Endothelial cell of umbilical vein (primary cell): ENCODE measurements at regions not wholly inside any gene's neighbourhood (a gene's known extent, or its start where the extent isn't known, plus 50 kb on each side); places are given as distances from the start of the nearest gene placed in this dataset.

ENCODE experiments used
- BruUV-seq: library from RNA; stranded (reverse); fragments of 400-500 nt; replicated peaks from 2 replicates; lab custom pipeline; 2021; lab: Mats Ljungman, UMichigan
- CTCF ChIA-PET: fragments of 300-600, 350-600 bp; sonication (Branson Sonifier 250); formaldehyde crosslinking; loops from one replicate; lab custom pipeline; 2021; ENCODE audit warnings: antibody characterized with exemption, inconsistent platforms; lab: Charles Lee
- POLR2A ChIA-PET: fragments of 300-600, 350-600 bp; sonication (Branson Sonifier 250); formaldehyde crosslinking; loops from one replicate; lab custom pipeline; 2021; ENCODE audit warnings: antibody characterized with exemption, inconsistent platforms; lab: Charles Lee
- DNase-seq: peaks from one replicate; pipeline ENCODE4 v3.0.0-alpha.2; 2011; ENCODE audit warnings: low read depth, low spot score
- FAIRE-seq: peaks from 2 replicates; lab custom pipeline; 2011; peaks lifted over from hg19 to GRCh38; lab: Jason Lieb, UNC
- H2AFZ ChIP-seq: 2 replicates; pipeline ENCODE4 v1.6.0; 2012; ENCODE audit warnings: low read depth, low read length, control low read depth, inconsistent platforms
- H3K27ac ChIP-seq: 2 replicates; pipeline ENCODE4 v1.5.1; 2011; ENCODE audit warnings: low read depth, mild to moderate bottlenecking, control low read depth, low read length, moderate library complexity; ENCODE audit not compliant: insufficient read depth
- H3K27me3 ChIP-seq, 2 experiments: 2 replicates each; pipeline versions ENCODE4 v1.6.0 to v1.6.1; 2011; ENCODE audit warnings: low read length in 2 of 2, mixed read lengths in 1 of 2; ENCODE audit not compliant: control insufficient read depth in 2 of 2, insufficient read depth in 2 of 2
- H3K36me3 ChIP-seq, 2 experiments: 2 replicates in 1 of 2; 3 replicates in 1 of 2; pipeline ENCODE4 v1.5.1; 2011; ENCODE audit warnings: low read length in 2 of 2, mild to moderate bottlenecking in 1 of 2, moderate library complexity in 1 of 2; ENCODE audit not compliant: control insufficient read depth in 2 of 2, insufficient read depth in 2 of 2; ENCODE audit errors: extremely low read depth in 1 of 2
- H3K4me1 ChIP-seq: 3 replicates; pipeline ENCODE4 v1.5.1; 2011; ENCODE audit warnings: mild to moderate bottlenecking, low read length; ENCODE audit not compliant: control insufficient read depth, insufficient read depth; ENCODE audit errors: extremely low read depth
- H3K4me2 ChIP-seq: 2 replicates; pipeline ENCODE4 v1.6.1; 2011; ENCODE audit warnings: low read length, control low read depth, mixed read lengths; ENCODE audit not compliant: insufficient read depth
- H3K4me3 ChIP-seq, 3 experiments: fragments of 200-600 bp in 1 of 3; sonication (generic), shearing (Covaris generic) in 1 of 3; replicated peaks in 1 of 3; 2 replicates each; pipeline ENCODE4 v1.5.1; 2011 to 2016; ENCODE audit warnings: control low read depth in 3 of 3, low read length in 3 of 3, mild to moderate bottlenecking in 2 of 3, inconsistent platforms in 1 of 3, low read depth in 1 of 3, moderate library complexity in 1 of 3; ENCODE audit not compliant: insufficient read depth in 1 of 3
- H3K79me2 ChIP-seq: 2 replicates; pipeline ENCODE4 v1.6.0; 2012; ENCODE audit warnings: low read length, inconsistent platforms; ENCODE audit not compliant: control insufficient read depth, insufficient read depth
- H3K9ac ChIP-seq: replicated peaks from 2 replicates; pipeline ENCODE3; 2011; ENCODE audit warnings: low read length, control low read depth; ENCODE audit not compliant: insufficient read depth; ENCODE audit errors: extremely low read depth
- H3K9me1 ChIP-seq: replicated peaks from 3 replicates; pipeline ENCODE4 v1.6.0; 2011; ENCODE audit warnings: mild to moderate bottlenecking, low read length; ENCODE audit not compliant: control insufficient read depth, insufficient read depth; ENCODE audit errors: extremely low read depth
- H3K9me3 ChIP-seq: replicated peaks from 2 replicates; pipeline ENCODE4 v1.5.1; 2012; ENCODE audit warnings: low read length, inconsistent platforms; ENCODE audit not compliant: control insufficient read depth, insufficient read depth
- H4K20me1 ChIP-seq: replicated peaks from 2 replicates; pipeline ENCODE3; 2011; ENCODE audit warnings: mild to moderate bottlenecking, low read length; ENCODE audit not compliant: control insufficient read depth, insufficient read depth; ENCODE audit errors: extremely low read depth
- CTCF ChIP-seq, 2 donors: IDR thresholded peaks; 1 replicate in 1 of 2; 2 replicates in 1 of 2; pipeline ENCODE4 v1.5.1; 2011; ENCODE audit warnings: low read length in 2 of 2, mild to moderate bottlenecking in 2 of 2, moderate library complexity in 2 of 2, control low read depth in 1 of 2, inconsistent platforms in 1 of 2, low read depth in 1 of 2; ENCODE audit not compliant: insufficient read depth in 1 of 2; ENCODE audit errors: extremely low read depth in 1 of 2
- EZH2 ChIP-seq: IDR thresholded peaks from 2 replicates; pipeline ENCODE4 v1.6.1; 2012; ENCODE audit warnings: borderline replicate concordance, low read depth, mild to moderate bottlenecking, moderate library complexity, low read length, inconsistent platforms; ENCODE audit not compliant: severe bottlenecking
- FOS ChIP-seq: IDR thresholded peaks from 2 replicates; pipeline ENCODE4 v1.6.1; 2011; ENCODE audit warnings: mild to moderate bottlenecking, low read length, moderate library complexity, borderline replicate concordance; ENCODE audit not compliant: insufficient read depth
- GATA2 ChIP-seq: IDR thresholded peaks from 2 replicates; pipeline ENCODE4 v1.7.0; 2011; ENCODE audit warnings: low read depth, mild to moderate bottlenecking, moderate library complexity, mixed read lengths, low read length; ENCODE audit not compliant: insufficient read length, insufficient read depth
- JUN ChIP-seq: IDR thresholded peaks from 2 replicates; pipeline ENCODE4 v1.6.1; 2011; ENCODE audit warnings: borderline replicate concordance, low read depth; ENCODE audit not compliant: insufficient read length, insufficient read depth
- MYC ChIP-seq: IDR thresholded peaks from one replicate; pipeline ENCODE4 v1.6.1; 2011; ENCODE audit warnings: mild to moderate bottlenecking, low read depth, low read length
- POLR2A ChIP-seq: IDR thresholded peaks from 2 replicates; pipeline ENCODE4 v1.6.1; 2012; ENCODE audit warnings: low read depth, mild to moderate bottlenecking, control low read depth, low read length
- POLR2AphosphoS5 ChIP-seq: IDR thresholded peaks from 2 replicates; pipeline ENCODE4 v1.6.1; 2012; ENCODE audit warnings: low read depth, mild to moderate bottlenecking, control low read depth, low read length, moderate library complexity; ENCODE audit not compliant: insufficient read depth
- dilution Hi-C: fragments of 300-500 bp; cut with MboI; formaldehyde crosslinking; loops from one replicate; pipeline ENCODE4 v1.15.0; 2019; ENCODE audit warnings: low sequenced_read_pairs; ENCODE audit not compliant: extremely low pct_ligation_motif_present
- intact Hi-C: fragments of 100-400 bp; cut with micrococcal nuclease; formaldehyde crosslinking; loops from one replicate; pipeline ENCODE4 v1.10.0; 2022
- TF ChIP-seq, protein P1 (sequence below): IDR thresholded peaks from 2 replicates; pipeline ENCODE4 v1.6.1; 2011; ENCODE audit not compliant: insufficient read depth, insufficient read length

DNA sequence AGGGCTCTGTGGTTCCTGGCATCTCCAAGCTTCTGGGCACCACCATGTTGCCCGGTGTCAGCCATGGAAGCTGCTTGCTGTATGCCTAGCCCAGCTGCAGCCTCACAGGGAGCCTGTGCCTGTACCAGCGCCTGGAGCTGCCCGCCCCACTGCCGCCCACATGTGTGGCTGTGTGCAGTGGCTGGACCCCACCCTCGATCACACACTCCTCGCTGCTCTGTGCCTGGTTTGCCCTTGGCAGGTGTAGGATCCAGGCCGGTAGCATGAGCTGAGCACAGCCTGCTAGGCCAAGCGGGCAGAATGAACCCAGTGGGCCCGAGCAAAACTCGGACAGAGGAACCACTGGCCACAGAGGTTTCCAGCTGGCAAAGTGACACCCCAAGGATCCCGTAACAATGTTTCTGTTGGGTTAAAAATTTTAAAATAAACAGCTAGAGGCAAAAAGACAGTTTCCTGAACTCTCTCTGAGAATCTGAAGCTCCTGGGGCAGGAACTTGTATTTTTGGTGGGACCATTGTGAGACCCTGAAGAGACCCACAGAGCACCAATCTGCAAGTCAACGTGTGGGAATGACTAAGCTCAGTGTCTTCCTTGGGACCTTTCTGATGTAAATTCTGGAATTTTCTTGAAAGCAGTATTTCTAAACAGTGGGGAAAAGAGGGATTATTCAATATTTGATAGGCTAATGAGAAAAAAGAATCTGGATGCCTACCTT, 73.1 kb upstream of the CCDC112 start:
- no peak overlapping the region for H3K27ac ChIP-seq
- H3K27me3 ChIP-seq, result no peaks in the 10 kb centered on the region
- FAIRE-seq, result no peak
- intact Hi-C loops (no loop called here), dilution Hi-C loops (no loop called here)
- no peaks in the 10 kb centered on the region for H3K9me1 ChIP-seq
- CTCF ChIA-PET, result interaction anchor here (0.9 to 1.2 kb wide), 2 partner anchors 12 to 205 kb away, joined by 3 read pairs; no protein-coding TSS in a partner anchor
- no peak overlapping the region for H3K4me3 ChIP-seq
- no peaks in the 10 kb centered on the region for H3K36me3 ChIP-seq
- DNase-seq, result no peak
- no peaks in the 10 kb centered on the region for H3K9me3 ChIP-seq
- POLR2A ChIA-PET, result no interaction called here
- H3K4me2 ChIP-seq, result no peak overlapping the region
- peaks cover 19% of the 10 kb centered on the region for H3K4me1 ChIP-seq
- H3K9ac ChIP-seq, result no peak overlapping the region
- no peaks in the 10 kb centered on the region for H3K79me2 ChIP-seq
- H2AFZ ChIP-seq, result no peak overlapping the region
- TF ChIP-seq FOS, result no peak
- TF ChIP-seq MYC, result no peak
- no peak for TF ChIP-seq JUN
- TF ChIP-seq POLR2A, result no peak
- TF ChIP-seq, protein P1, sequence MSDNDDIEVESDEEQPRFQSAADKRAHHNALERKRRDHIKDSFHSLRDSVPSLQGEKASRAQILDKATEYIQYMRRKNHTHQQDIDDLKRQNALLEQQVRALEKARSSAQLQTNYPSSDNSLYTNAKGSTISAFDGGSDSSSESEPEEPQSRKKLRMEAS, result no peak
- TF ChIP-seq EZH2, result no peak
- TF ChIP-seq POLR2AphosphoS5, result no peak
- no peak for TF ChIP-seq CTCF (IDR thresholded peaks at IDR 0.05; ENCODE audit: extremely low read depth in 1 of 2, insufficient read depth in 1 of 2, low read depth in 1 of 2, low read length in 2 of 2)
- no peak for TF ChIP-seq GATA2
- H4K20me1 ChIP-seq, result no peaks in the 10 kb centered on the region
- BruUV-seq, result no TSS peak
